SH-SY5Y (cell line): ENCODE measurements at regions not wholly inside any gene's neighbourhood (a gene's known extent, or its start where the extent isn't known, plus 50 kb on each side); places are given as distances from the start of the nearest gene placed in this dataset.

Experiments used
- GATA2 ChIP-seq: IDR thresholded peaks from 2 replicates; pipeline ENCODE4 v1.6.1; 2011; ENCODE audit warnings: mild to moderate bottlenecking, low read depth, low read length
- GATA3 ChIP-seq: IDR thresholded peaks from 2 replicates; pipeline ENCODE4 v1.6.1; 2011; ENCODE audit warnings: low read depth, mild to moderate bottlenecking, low read length, moderate library complexity

DNA sequence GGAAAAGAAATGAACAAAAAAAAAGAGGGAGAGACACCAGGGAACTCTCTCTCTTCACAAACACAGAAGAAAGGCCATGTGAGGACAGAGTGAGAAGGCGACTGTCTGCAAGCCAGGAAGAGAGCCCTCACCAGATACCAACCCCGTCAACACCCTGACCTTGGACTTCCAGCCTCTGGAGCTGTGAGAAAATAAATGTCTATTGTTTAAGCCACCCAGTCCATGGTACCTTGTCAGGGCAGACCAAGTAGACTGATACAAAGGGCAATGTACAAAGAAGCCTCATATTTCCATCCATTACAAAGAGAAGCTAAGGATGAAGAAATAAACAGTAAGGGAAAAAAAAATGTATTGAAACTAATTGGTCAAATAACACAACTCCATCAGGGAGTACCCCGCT, 146.6 kb downstream of the ZNF281 start:
- no peak for TF ChIP-seq GATA3
- TF ChIP-seq GATA2: no peak
